Suppressor macrophage (primary cell): ENCODE measurements at regions not wholly inside any gene's neighbourhood (a gene's known extent, or its start where the extent isn't known, plus 50 kb on each side); places are given as distances from the start of the nearest gene placed in this dataset.

Experiments used
- DNase-seq, 4 experiments: peaks; one replicate each; pipeline ENCODE4 v3.0.0-alpha.2; 2020 to 2022

- DNase-seq: no peak
Observed at GRCh38 chr15:98562331-98562937, 85.9 kb upstream of the IGF1R start.

- no peak for DNase-seq
Observed at GRCh38 chr15:98565566-98565965, 82.8 kb upstream of the IGF1R start.

- no peak for DNase-seq
Observed at GRCh38 chr15:98567951-98568350, 80.4 kb upstream of the IGF1R start.

GRCh38 chr15:98568382-98569017 lies 79.8 kb upstream of the IGF1R start:
- DNase-seq: no peak

- DNase-seq: no peak
Observed at GRCh38 chr15:98570119-98570518, 78.2 kb upstream of the IGF1R start.

GRCh38 chr15:98580572-98580971 lies 67.8 kb upstream of the IGF1R start:
- DNase-seq: no peak

- no peak for DNase-seq
Observed at GRCh38 chr15:98581715-98582114, 66.6 kb upstream of the IGF1R start.

GRCh38 chr15:98582900-98583554 lies 65.3 kb upstream of the IGF1R start:
- DNase-seq: no peak

- DNase-seq: no peak
Observed at GRCh38 chr15:98583771-98584430, 64.4 kb upstream of the IGF1R start.

- no peak for DNase-seq
Observed at GRCh38 chr15:98586066-98586465, 62.3 kb upstream of the IGF1R start.

- DNase-seq: no peak
Observed at GRCh38 chr15:98592136-98592535, 56.2 kb upstream of the IGF1R start.

- DNase-seq: no peak
Observed at GRCh38 chr15:98596131-98596530, 52.2 kb upstream of the IGF1R start.

- no peak for DNase-seq
Observed at GRCh38 chr15:98596885-98597392, 51.4 kb upstream of the IGF1R start.

- no peak for DNase-seq
Observed at GRCh38 chr15:98597666-98598065, 50.7 kb upstream of the IGF1R start.
